ENCODE measurements at regions not wholly inside any gene's neighbourhood (a gene's known extent, or its start where the extent isn't known, plus 50 kb on each side); places are given as distances from the start of the nearest gene placed in this dataset.

- no peak for TF ChIP-seq CHD2 (IDR thresholded peaks at IDR 0.05; ENCODE audit: low read length, partially characterized antibody)
- TF ChIP-seq, protein P1, sequence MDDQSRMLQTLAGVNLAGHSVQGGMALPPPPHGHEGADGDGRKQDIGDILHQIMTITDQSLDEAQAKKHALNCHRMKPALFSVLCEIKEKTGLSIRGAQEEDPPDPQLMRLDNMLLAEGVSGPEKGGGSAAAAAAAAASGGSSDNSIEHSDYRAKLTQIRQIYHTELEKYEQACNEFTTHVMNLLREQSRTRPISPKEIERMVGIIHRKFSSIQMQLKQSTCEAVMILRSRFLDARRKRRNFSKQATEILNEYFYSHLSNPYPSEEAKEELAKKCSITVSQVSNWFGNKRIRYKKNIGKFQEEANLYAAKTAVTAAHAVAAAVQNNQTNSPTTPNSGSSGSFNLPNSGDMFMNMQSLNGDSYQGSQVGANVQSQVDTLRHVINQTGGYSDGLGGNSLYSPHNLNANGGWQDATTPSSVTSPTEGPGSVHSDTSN (IDR thresholded peaks at IDR 0.05): no peak
- no peak for TF ChIP-seq POLR2AphosphoS5 (IDR thresholded peaks at IDR 0.05; ENCODE audit: low read depth, low read length)
- TF ChIP-seq TAF1 (IDR thresholded peaks at IDR 0.05; ENCODE audit: borderline replicate concordance, low read depth, low read length): no peak
- TF ChIP-seq GATA2 (CRISPR knock-in tag; IDR thresholded peaks at IDR 0.05): no peak
- no peak for TF ChIP-seq CTCF (IDR thresholded peaks at IDR 0.05)
- TF ChIP-seq, protein P2, sequence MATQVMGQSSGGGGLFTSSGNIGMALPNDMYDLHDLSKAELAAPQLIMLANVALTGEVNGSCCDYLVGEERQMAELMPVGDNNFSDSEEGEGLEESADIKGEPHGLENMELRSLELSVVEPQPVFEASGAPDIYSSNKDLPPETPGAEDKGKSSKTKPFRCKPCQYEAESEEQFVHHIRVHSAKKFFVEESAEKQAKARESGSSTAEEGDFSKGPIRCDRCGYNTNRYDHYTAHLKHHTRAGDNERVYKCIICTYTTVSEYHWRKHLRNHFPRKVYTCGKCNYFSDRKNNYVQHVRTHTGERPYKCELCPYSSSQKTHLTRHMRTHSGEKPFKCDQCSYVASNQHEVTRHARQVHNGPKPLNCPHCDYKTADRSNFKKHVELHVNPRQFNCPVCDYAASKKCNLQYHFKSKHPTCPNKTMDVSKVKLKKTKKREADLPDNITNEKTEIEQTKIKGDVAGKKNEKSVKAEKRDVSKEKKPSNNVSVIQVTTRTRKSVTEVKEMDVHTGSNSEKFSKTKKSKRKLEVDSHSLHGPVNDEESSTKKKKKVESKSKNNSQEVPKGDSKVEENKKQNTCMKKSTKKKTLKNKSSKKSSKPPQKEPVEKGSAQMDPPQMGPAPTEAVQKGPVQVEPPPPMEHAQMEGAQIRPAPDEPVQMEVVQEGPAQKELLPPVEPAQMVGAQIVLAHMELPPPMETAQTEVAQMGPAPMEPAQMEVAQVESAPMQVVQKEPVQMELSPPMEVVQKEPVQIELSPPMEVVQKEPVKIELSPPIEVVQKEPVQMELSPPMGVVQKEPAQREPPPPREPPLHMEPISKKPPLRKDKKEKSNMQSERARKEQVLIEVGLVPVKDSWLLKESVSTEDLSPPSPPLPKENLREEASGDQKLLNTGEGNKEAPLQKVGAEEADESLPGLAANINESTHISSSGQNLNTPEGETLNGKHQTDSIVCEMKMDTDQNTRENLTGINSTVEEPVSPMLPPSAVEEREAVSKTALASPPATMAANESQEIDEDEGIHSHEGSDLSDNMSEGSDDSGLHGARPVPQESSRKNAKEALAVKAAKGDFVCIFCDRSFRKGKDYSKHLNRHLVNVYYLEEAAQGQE (IDR thresholded peaks at IDR 0.05; ENCODE audit: low read depth, low read length): no peak
- no peak for TF ChIP-seq NRF1 (IDR thresholded peaks at IDR 0.05; ENCODE audit: low read depth, low read length)
- TF ChIP-seq RFX5 (IDR thresholded peaks at IDR 0.05; ENCODE audit: low read length): no peak
Observed at GRCh38 chr16:55263271-55264250, 60.4 kb upstream of the IRX6 start.

Data from SK-N-SH (cell line).